GM19239 (cell line): ENCODE measurements at regions not wholly inside any gene's neighbourhood (a gene's known extent, or its start where the extent isn't known, plus 50 kb on each side); places are given as distances from the start of the nearest gene placed in this dataset.
A peak's percentile ranks its signal among the peaks of the same experiment; 100 is the strongest.
"Not testable (repeated sequence)": the region's sequence is repeated elsewhere in the genome, so short reads cannot be mapped to it uniquely, and the experiment has no call there.

Experiments used
- DNase-seq: peaks from one replicate; pipeline ENCODE4 v3.0.0; 2011; ENCODE audit warnings: low spot score; ENCODE audit not compliant: insufficient read length
- FAIRE-seq: peaks from 2 replicates; lab custom pipeline; 2011; peaks lifted over from hg19 to GRCh38; lab: Jason Lieb, UNC

DNA sequence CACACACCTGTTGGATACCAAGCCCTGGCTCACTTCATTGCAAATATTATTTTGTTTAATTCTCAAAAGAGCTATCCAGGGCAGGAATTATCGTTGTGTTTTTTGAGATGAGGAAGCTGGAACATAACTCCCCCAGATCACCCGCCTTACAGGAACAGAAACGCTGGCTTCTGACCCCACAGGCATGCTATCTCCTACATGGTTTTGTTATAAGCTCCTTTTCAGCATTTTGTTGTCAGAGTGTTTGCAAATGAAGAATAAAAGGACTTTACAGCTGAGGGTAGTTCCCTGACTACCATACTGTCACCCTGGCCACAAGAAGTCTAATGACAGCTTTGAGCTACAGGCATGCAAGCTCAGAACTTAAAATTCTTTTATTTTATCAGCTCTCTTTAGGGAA, 62.0 kb upstream of the MRPS9 start:
- FAIRE-seq (no peak), DNase-seq (no peak)

DNA sequence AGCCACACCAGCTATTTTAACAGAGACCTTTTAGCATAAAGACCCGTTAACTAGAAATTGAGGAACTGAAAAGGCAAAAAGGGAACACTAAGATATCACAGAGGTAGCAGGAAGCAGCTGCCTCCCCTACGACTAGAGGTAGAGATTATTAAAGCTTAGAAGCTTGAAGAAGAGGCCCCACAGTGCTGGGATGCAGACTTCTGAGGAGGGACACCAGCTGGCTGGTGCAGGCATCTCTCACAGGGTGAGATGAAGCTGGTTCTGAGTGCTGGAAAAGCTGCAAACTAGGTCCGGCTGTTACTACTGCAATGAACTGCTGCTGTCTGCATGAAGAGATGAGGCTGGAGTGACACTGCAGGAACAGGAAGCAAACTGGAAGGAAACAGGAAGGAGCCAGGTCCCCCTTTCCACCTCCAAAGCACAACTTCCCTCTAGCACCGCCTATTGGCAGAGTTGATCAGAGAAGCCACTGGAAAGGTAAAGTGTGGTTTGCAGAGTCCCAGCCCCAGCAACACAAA, 61.2 kb upstream of the MRPS9 start:
- DNase-seq (peak; percentile 63), FAIRE-seq (peak; percentile 95)

DNA sequence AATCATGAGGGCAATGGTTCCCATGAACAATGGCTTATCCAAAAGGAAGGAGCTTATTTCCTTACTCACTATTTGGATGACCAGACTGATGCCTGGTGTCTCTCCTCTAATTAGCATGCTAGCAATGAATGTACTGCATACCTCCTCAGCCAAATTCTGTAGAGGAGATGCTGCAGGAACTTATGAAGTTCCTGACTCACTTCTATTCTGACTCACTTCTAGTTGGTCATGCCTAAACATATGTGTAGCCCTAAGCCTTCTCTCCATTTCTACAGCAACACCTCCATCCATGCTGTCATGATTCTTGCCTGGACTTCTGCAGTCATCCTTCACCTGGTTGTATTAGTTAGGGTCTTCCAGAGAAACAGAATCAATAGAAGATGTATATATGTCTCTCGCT, 59.9 kb upstream of the MRPS9 start:
- DNase-seq (no peak), FAIRE-seq (no peak)

DNA sequence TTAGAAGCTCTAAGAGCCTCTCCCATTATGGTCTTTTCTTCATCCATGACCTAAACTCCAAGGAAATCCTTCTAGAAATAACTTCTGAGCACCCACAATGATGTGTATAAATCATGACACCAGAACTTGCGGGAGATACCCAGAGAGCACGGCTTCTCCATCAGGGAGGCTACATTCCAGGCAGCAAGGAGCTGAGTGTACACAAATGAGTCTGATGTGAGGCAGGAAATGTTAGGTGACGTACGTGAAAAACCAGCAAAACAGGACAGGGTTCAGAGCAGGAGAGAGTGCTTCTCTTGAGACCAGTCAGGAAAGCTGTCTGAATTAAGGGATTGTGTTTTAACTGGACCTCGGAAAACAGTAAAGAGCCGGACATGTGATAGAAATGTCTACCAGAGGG, 58.1 kb upstream of the MRPS9 start:
- FAIRE-seq, DNase-seq: not testable (repeated sequence)

DNA sequence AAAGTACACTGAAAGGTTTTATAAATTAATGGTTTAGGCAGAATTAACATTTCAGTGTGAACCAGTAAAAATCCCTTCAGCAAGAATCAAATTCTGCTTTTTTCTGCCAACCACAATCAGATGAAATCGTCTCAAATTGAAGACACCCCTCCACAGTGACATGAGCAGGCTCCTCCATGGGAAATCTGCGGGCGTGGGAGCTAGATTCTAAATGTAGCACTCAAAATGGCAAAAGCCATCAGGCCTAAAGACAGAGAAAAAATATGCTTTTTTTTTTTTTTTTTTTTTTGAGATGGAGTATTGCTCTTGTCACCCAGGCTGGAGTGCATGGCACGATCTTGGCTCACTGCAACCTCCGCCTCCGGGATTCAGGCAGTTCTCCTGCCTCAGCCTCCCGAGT, 55.8 kb upstream of the MRPS9 start:
- no peak for FAIRE-seq
- DNase-seq, result no peak
